ENCODE measurements at regions not wholly inside any gene's neighbourhood (a gene's known extent, or its start where the extent isn't known, plus 50 kb on each side); places are given as distances from the start of the nearest gene placed in this dataset.

DNA sequence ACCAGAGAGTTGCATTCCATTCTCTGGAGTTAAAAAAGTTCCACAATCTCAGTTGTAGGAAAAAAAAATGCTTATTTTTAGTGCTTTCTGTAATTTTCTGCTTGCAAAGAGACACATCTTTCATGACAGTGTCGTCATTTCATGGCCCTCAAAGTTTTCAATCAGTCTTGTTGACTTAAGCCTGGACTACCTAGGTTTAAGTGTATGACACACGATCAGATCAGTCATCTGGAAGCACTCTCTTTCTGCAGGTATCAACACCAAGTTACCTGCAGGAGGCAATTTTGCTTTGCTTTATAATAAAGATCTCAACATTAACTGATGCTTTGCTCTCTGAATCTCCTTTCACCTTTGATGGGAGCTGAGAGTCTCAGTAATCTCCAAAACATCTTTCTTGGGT is 251.6 kb downstream of the BCAT1 start:
- Histone ChIP-seq H3K4me1 (peaks cover 14% of the 10 kb centered on the region), H3K4me3 (no peak overlapping the region), H3K27me3 (ENCODE audit: low read depth) (no peaks in the 10 kb centered on the region), H3K27ac (peak overlapping the region; percentile 5), H3K36me3 (no peaks in the 10 kb centered on the region), H3K9me3 (no peaks in the 10 kb centered on the region)
- TF ChIP-seq, protein P1, sequence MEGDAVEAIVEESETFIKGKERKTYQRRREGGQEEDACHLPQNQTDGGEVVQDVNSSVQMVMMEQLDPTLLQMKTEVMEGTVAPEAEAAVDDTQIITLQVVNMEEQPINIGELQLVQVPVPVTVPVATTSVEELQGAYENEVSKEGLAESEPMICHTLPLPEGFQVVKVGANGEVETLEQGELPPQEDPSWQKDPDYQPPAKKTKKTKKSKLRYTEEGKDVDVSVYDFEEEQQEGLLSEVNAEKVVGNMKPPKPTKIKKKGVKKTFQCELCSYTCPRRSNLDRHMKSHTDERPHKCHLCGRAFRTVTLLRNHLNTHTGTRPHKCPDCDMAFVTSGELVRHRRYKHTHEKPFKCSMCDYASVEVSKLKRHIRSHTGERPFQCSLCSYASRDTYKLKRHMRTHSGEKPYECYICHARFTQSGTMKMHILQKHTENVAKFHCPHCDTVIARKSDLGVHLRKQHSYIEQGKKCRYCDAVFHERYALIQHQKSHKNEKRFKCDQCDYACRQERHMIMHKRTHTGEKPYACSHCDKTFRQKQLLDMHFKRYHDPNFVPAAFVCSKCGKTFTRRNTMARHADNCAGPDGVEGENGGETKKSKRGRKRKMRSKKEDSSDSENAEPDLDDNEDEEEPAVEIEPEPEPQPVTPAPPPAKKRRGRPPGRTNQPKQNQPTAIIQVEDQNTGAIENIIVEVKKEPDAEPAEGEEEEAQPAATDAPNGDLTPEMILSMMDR (IDR thresholded peaks at IDR 0.05) = no peak
- intact Hi-C loops (cut with DNase I) = no loop called here
- DNase-seq (no peak), ATAC-seq (peak in 1 of 2 donors; percentile 46)

DNA sequence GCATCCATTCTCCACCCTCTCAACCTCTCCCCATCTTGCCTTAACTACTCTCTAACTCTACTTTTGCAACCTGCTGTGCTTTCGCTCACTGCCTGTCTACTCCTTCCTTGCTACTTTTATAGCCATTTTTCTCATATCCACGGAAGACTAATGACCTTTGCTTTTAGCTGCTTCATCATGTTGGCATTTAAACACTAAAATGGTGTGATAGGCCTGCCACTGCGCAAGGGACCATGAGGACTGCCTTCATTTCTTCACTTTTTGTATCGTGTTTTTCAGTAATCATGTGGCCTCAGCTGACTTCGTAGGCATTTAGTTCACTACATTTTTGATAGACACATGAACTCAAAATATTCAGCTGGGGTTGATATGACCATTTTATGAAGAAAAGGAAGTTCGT is 252.1 kb downstream of the BCAT1 start:
- TF ChIP-seq, protein P1 (IDR thresholded peaks at IDR 0.05) = no peak
- Histone ChIP-seq H3K27ac (no peak overlapping the region), H3K36me3 (no peaks in the 10 kb centered on the region), H3K9me3 (no peaks in the 10 kb centered on the region), H3K4me3 (no peak overlapping the region), H3K4me1 (peaks cover 14% of the 10 kb centered on the region), H3K27me3 (ENCODE audit: low read depth) (no peaks in the 10 kb centered on the region)
- intact Hi-C loops (cut with DNase I) = no loop called here
- ATAC-seq (no peak), DNase-seq (no peak)

DNA sequence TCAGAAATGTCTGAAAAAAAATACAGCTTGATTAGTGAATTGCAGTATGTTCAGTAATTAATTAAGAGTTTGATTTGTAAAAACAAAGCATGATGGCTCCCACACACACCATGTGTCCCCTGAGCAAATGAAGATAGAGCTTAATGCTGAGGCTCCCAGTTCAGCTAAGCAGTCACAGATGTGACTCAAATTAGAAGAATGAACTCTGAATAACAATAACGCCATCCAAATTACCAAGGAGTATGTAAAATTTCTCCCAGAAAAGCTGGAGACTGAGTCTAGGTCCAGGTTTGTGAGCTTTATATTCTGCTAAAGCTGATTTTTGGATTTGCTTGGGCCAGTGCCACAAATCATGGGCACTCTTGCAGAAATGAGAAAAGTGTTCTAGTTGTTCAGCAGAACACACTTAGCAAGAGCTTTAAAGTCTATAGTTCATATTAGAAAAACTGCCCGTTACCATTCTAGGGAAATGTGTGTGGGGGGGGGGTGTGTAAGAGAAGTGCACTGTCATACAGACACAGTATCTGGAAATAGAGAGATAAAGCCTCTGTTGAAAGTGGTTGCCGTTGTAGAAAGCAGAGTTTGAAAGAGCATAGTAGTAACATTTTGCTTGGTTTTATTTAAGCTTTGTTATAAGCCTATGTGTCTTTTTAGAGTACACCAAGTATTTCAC is 253.1 kb downstream of the BCAT1 start:
- Histone ChIP-seq H3K36me3 (no peaks in the 10 kb centered on the region), H3K27ac (no peak overlapping the region), H3K9me3 (no peaks in the 10 kb centered on the region), H3K27me3 (ENCODE audit: low read depth) (no peaks in the 10 kb centered on the region), H3K4me1 (peaks cover 14% of the 10 kb centered on the region), H3K4me3 (no peak overlapping the region)
- DNase-seq (no peak), ATAC-seq (no peak)
- TF ChIP-seq, protein P1 (IDR thresholded peaks at IDR 0.05) = no peak
- intact Hi-C loops (cut with DNase I) = no loop called here

DNA sequence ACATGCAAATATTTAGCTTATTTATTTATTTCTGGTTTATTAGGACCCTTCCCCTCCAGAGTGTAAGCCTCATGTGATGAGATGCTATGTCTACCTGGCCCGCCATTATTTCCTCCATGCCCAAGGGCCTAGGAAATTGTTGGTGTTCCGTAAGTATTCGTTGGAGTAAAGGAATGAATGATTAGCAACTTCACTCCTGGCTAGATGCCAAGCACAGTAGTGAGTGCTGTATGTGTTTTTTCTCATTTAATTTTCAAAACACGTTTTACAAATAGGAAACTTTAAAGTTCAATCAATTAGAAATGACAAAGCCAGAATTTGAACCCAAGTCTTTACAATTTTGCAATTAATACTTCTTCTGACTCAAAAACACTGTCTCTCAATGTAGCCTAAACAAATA is 253.8 kb downstream of the BCAT1 start:
- no peak for DNase-seq

DNA sequence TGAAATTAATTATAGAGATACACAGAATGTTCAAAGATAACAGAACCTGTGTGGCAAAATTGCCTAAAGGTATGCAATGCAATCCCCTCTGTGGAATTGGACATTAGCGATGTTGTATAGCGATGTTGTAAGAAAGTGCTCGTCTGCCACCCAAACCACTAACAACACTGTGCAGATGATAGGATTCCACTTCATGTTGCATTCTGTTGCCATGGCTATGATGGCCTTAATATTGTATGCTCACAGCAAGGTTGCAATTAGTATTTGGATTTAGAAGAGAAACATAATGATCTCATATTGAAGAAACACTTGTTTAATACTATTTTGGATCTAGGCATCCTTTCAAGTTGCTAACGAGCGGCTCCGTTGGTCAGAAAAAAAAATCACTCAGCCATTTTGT is 260.3 kb downstream of the BCAT1 start:
- no peak overlapping the region for H3K27ac ChIP-seq
- no peaks in the 10 kb centered on the region for H3K9me3 ChIP-seq
- TF ChIP-seq, protein P1 (IDR thresholded peaks at IDR 0.05) = no peak
- H3K36me3 ChIP-seq = no peaks in the 10 kb centered on the region
- no peaks in the 10 kb centered on the region for H3K4me1 ChIP-seq
- intact Hi-C loops (cut with DNase I) = no loop called here
- ATAC-seq (no peak), DNase-seq (no peak)
- no peak overlapping the region for H3K4me3 ChIP-seq
- no peaks in the 10 kb centered on the region for H3K27me3 ChIP-seq (ENCODE audit: low read depth)

More for the DNA sequence above, 253.8 kb downstream of the BCAT1 start:
- H3K27me3 ChIP-seq (ENCODE audit: low read depth) = no peaks in the 10 kb centered on the region
- TF ChIP-seq, protein P1 (IDR thresholded peaks at IDR 0.05) = no peak
- H3K4me1 ChIP-seq = peaks cover 14% of the 10 kb centered on the region
- no peaks in the 10 kb centered on the region for H3K36me3 ChIP-seq
- intact Hi-C loops (cut with DNase I) = no loop called here
- no peak overlapping the region for H3K27ac ChIP-seq
- no peak overlapping the region for H3K4me3 ChIP-seq
- no peaks in the 10 kb centered on the region for H3K9me3 ChIP-seq
- no peak for ATAC-seq

Data from lower lobe of right lung (tissue), 2 donors.